ENCODE measurements at regions not wholly inside any gene's neighbourhood (a gene's known extent, or its start where the extent isn't known, plus 50 kb on each side); places are given as distances from the start of the nearest gene placed in this dataset.

- DNase-seq (ENCODE audit: low read depth): no peak
Observed at GRCh38 chr1:163013826-163014600, 55.1 kb upstream of the RGS4 start.

DNA sequence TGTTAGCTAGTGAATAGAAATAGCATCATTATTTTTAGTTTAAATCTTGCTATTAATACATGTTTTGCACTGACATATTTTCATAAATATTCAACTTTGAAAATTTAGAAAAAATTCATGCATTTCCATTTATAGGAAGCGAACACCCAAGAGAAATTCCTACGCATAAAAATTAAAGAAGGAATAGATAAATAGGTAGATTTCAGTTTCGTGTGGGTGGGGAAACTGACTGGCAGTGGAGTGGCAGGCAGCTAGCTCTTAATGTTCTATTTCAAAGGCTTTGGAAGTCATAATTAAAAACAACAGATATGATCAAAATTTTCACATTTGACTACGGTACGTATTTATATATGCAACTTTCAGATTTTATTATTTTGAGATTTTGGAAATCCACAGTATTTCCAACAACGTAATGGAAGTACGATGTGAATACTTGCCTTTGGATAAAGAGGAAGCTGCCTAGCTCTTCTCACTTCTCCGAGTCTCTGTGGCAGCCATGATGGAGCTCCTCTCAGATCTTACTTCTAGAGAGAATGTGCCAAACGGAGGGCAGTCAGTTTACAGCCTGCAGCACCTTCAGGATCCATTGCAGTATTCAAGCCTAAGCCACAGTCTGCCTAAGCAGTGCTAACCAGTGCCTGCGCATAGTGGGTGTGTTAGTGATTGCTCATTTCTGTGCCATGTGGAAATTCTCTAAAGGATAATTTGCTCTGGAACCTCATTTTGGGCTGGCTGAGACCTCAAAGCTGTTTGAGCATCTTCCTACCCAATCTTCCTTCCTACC is 62.9 kb upstream of the RGS4 start:
- DNase-seq (ENCODE audit: low read depth): no peak

DNA sequence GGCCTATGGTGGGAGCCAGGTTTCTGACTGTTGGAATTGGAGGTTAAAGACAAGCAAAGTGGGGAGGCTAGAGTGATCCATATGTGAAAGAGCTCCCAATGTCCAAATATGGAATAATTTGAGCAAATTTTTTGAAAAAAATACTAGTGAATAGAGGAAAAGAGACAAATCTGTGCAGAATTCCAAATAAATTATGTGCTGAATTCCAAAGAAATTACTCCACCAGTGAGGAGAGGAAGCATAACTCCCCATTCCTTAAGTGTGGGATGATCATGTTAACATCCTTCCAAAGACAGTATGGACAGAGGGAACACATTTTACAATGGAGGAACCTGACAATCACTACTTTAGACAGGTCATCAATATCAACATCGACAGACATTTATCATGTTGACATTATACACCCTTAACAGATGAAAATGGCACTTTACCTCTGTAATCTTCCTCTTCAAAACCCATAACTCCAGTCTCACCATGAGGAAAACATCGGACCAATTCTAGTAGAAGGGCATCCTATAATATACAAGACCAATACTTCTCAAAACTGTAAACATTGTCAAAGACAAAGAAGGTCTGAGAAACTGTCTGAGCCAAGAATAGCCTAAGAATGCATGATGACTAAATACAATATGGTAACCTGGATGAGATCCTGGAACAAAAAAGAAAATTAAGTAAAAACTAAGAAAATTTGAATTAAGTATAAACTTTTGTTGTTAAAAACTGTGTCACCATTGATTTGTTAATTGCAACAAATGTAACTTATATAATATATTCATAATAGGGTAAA is 71.5 kb upstream of the RGS4 start:
- peak; percentile 82 for DNase-seq (ENCODE audit: low read depth)

DNA sequence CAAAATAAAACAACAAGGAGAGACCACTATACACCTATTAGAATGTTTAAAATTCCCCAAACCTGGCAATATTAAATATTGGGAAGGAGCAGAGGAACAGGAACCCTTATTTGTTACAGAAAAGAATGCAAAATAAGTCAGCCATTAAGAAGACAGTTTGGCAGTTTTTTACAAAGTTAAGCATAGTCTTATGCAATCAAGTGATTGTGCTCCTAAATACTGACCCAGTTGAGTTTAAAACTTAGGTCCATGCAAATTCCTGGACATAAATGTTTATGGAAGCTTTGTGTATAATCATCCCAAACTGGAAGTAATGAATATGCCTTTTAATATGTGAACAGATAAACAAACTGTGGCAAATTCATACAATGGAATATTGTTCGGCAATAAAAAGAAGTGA is 72.9 kb upstream of the RGS4 start:
- DNase-seq (ENCODE audit: low read depth): peak; percentile 52

GRCh38 chr1:162994921-162995320 is 74.2 kb upstream of the RGS4 start:
- DNase-seq (ENCODE audit: low read depth): no peak

GRCh38 chr1:162993846-162994245 is 75.3 kb upstream of the RGS4 start:
- no peak for DNase-seq (ENCODE audit: low read depth)

DNA sequence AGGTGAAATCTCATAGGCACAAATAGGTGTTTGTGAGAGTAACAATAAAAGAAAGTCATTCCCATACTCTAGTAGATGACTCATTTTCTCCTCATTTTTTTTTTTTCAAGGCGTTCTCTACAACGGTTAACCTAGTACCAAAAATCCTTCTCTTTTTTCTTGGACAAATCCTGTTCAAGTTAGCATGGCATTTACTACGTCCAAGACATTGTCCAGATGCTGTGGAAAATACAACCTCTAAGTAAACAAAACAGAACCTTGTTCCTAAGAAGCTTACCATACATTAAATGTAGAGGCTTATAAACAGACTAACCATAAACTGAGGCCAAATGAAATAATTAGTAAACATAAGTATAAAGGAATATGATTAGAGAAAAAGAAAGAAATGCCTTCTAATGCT is 76.2 kb upstream of the RGS4 start:
- DNase-seq (ENCODE audit: low read depth): no peak

DNA sequence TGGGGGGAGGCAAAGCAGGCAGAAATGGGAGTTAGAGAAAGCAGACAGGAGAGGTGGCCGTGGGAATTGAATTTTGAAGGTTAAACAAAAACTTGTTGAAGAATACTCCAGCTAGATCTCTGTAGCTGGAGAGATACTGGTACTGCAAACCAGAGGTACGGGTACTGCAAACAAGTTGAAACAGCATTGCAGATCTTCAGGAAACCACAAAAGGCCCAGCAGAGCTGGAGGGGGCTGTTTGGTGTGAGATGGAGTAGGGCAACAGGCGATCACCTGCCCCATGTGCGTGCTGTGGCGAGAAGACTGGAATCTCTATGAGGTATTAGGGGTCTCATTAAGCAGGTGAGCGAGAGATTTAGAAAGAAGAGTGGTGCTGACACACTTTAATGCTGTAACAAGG is 77.7 kb upstream of the RGS4 start:
- no peak for DNase-seq (ENCODE audit: low read depth)

DNA sequence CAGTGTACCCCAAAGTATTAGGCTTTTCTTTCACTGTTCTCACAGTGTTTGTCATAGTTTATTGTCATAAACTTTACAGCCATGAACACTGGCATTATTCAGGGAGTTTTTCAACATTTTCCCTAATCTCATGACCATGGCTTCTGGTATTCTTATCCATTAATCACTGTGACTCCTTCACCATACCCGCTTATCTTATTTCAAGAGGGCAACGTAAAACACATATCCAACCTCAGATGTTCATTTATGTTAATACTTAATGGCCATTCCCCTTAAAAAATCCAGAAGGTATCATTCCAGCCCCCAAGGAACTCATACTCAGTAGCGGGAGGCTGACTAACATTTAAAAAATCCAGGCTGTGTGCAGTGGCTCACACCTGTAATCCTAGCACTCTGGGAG is 78.5 kb upstream of the RGS4 start:
- DNase-seq (ENCODE audit: low read depth): no peak

- no peak for DNase-seq (ENCODE audit: low read depth)
Observed at GRCh38 chr1:162988869-162989268, 80.3 kb upstream of the RGS4 start.

DNA sequence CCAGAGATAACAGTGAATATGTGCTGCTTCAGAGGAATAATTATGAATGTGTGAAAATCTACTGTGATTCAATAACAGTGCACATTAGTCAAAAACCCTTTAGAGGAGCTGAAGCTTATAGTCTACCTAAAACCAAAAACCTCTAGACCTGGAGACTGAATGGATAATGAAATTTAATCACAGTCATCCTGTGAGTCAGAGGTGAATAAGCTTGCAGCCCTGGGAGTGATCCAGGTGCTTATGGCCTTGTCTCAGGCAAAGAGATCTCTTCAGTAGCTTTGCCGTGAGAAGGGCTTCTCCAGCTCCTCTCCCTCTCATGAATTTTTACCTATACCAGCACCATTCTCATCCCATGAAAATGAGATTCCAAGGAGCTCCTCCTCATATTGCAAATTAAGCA is 81.3 kb upstream of the RGS4 start:
- peak; percentile 78 for DNase-seq (ENCODE audit: low read depth)

DNA sequence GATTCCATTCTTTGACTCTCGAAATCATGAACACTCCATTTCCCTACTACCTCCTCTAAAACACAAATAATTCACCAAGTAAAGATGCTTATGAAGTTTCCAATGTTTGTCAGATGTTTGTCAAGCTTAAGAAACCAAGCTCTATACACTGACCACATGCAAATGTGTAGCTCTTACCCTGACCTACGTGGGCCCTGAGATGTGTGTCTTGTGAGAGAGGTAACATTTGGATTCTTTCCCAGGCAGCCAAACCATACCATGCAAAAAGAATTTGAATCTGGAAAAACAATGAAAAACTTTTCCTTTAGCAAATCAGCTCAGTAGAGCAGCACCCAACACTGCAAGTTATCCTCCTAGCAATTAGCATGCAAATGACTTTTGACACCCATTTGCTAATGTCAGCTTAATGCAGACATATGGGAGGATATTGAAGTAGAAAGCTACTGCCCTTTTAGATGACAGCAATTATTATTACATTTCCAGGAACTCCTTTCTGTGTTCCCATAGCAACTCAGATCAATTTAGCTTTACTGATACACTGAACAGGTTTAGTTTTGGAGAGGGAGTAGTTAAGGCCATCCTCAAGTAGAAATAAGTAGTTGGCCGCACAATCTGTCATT is 83.2 kb upstream of the RGS4 start:
- peak; percentile 78 for DNase-seq (ENCODE audit: low read depth)

DNA sequence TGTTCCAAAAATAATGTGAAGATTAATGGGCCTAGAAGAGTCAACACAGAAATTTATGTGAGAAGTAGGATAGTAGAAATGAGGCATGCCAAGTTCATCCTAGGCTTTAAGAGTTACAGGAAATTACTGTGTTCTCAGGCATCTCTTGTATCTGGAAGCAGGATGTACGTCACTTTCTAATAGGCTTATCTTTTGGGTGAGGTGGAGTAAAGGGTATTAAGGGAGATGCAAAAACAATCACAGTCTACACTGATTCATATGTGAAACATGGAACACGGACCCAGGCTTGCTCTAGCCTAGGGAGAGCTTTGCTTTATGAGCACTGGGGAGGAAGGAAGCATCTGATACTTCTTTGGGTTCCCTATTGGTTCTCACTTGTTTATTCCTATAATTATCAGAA is 84.5 kb upstream of the RGS4 start:
- peak; percentile 98 for DNase-seq (ENCODE audit: low read depth)

DNA sequence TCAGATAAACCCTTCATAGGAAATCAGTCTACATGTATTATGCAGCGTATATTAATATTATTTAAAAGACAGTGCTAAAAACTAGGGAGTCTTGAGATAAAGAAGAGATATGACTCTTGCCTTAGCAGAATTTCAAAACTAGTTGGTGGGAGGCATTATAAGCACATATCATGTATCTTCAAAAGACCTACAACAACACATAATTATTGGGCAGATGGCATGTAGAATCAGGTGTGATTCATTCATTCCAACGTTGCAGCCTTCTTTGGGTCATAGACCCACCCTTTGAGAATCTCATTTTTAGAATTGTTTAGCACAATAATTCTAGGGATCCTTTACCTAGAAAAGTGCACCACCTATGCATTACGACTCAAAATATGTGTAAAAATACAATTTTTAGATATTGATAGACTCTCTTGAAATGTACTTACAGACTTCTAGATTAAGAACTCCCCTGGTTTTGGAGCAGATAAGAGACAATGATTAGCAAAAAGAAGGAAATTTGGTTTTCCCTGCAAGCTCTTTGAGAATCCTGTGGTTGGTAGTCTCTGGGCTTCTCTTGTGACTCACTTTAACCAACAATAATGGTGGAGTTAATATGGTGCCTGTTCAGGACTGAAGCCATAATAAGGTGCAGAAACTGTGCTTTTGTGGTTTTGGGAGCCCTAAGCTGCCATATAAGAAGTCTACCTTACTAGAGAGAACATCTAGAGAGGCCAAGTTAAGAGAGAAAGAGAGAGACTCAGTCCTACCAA is 85.3 kb upstream of the RGS4 start:
- peak; percentile 46 for DNase-seq (ENCODE audit: low read depth)

- peak; percentile 54 for DNase-seq (ENCODE audit: low read depth)
Observed at GRCh38 chr1:162982364-162982763, 86.8 kb upstream of the RGS4 start.

- no peak for DNase-seq (ENCODE audit: low read depth)
Observed at GRCh38 chr1:162977944-162978568, 91.1 kb upstream of the RGS4 start.

GRCh38 chr1:162976628-162977027 is 92.5 kb upstream of the RGS4 start:
- DNase-seq (ENCODE audit: low read depth): no peak

DNA sequence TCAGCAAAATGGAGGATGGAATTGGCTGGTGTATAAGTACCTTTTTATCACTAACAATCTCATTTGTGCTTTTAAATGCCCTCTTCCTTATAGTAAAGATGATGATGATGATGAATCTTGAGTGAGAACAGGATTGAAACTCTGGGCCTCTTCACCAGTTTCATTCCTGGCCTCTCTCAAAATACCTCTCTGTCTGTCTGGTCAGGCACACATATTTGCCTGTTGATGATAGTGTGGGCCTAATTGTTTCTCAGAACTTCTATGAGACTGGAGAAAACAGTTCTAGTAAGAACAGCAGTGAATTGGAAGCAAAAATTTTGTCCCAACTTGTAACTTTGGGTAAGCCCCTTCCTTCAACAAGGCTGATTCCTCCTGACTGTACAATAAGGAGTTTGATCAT is 94.4 kb upstream of the RGS4 start:
- DNase-seq (ENCODE audit: low read depth): no peak

- DNase-seq (ENCODE audit: low read depth): peak; percentile 92
Observed at GRCh38 chr1:162973381-162973795, 95.8 kb upstream of the RGS4 start.

DNA sequence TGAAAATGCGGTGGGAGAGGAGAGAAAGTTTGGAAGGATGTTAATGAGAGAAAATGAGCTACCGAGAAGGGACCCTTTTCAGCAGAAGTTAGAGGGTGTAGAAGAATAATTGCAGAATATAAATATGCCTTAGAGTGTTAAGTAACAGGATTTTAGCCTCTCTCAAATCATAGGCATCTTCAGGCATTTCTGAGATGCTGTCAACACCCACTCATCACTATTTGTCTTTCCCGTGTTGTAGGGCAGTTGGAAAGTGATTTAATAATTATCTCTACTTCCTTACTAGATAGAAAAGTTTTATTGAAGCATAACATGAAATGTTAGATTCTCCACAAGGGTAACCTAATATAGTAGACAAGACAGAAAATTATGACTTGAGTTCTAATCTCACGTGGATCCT is 96.4 kb upstream of the RGS4 start:
- DNase-seq (ENCODE audit: low read depth): peak; percentile 43

DNA sequence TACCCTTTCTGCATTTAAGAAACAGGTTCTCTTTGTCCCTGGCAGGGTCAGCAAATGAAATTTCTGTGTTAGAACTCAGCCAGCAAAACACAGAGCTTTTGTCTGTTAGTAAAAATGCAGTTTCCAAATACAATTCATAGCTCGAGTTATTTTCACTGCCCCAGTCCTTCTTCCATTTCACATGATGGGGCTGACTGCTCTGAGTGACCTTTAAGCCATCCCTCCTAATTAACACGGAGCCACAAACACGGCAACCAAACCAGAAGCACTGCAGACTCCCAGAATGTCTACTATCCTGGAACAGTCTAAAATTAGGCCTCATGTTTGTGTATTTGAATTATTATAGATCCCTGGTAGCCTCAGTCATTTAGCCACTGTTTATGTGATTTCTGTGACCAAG is 99.1 kb upstream of the RGS4 start:
- no peak for DNase-seq (ENCODE audit: low read depth)

Data from iris pigment epithelial cell (primary cell).